ENCODE measurements at regions not wholly inside any gene's neighbourhood (a gene's known extent, or its start where the extent isn't known, plus 50 kb on each side); places are given as distances from the start of the nearest gene placed in this dataset.
A peak's percentile ranks its signal among the peaks of the same experiment; 100 is the strongest.
"Not testable (repeated sequence)": the region's sequence is repeated elsewhere in the genome, so short reads cannot be mapped to it uniquely, and the experiment has no call there.

DNA sequence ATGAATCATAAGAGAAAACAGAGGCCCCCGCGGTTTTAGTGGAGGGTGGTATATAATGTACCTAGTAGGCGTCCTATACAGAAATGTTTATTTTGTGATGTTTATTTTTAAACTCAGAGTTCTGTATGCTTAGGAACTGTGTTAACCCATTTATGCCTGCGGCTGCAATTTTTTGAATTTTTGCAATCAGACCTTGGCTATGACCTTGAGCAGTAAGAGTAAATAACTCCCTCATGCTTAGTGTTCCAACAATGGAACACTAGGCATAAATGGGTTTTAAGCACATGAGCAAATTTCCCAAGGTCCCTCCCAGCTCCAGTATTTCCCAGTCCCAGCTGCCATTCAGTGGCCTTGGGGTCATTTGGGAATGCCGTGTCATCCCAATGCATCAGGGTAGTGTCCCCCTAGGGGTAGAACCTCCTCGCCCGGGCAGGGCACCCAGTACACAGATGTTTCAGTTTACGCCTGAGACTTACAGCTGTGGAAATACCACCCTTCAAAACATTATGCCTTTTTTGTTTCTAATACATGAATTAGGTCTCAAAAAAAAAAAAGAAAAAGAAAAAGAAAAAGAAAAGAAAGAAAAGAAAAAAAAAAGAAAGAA, 605.8 kb upstream of the CDH11 start:
- DNase-seq (ENCODE audit: low spot score), result no peak

- no peak for DNase-seq (ENCODE audit: low spot score)
Measured at GRCh38 chr16:65725156-65725845, 603.4 kb upstream of the CDH11 start.

DNA sequence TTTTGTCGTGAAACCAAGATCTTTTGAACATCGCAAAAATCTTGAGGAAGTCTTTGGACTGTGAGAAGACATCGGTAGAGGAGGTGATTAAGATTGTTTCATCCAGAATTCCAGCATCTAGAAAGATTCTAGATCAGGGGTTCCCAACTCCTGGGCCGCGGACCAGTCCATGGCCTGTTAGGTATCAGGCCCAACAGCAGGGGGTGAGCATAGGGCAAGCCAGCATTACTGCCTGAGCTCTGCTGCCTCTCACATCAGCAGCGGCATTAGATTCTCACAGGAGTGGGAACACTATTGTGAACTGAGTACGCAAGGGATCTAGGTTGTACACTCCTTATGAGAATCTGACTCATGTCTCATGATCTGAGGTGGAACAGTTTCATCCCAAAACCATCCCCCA, 600.6 kb upstream of the CDH11 start:
- DNase-seq (ENCODE audit: low spot score), result no peak

DNA sequence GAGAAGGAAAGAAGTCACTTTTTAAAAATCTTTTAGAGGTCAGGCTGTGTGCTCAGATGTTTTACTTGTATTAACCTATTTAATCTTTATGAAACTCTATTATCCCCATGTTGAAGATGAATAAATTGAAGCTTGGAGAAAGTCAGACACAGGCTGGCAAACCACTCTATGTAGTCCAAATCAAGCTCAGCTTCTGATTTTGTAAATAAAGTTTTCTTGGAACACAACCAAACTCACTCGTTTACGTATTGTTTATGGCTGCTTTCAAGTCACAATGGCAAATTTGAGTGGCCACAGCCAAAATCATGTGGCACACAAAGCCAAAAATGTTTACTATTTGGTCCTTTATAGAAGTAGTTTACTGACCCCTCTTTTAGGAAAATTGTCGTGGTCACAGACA, 596.0 kb upstream of the CDH11 start:
- no peak for DNase-seq (ENCODE audit: low spot score)

DNA sequence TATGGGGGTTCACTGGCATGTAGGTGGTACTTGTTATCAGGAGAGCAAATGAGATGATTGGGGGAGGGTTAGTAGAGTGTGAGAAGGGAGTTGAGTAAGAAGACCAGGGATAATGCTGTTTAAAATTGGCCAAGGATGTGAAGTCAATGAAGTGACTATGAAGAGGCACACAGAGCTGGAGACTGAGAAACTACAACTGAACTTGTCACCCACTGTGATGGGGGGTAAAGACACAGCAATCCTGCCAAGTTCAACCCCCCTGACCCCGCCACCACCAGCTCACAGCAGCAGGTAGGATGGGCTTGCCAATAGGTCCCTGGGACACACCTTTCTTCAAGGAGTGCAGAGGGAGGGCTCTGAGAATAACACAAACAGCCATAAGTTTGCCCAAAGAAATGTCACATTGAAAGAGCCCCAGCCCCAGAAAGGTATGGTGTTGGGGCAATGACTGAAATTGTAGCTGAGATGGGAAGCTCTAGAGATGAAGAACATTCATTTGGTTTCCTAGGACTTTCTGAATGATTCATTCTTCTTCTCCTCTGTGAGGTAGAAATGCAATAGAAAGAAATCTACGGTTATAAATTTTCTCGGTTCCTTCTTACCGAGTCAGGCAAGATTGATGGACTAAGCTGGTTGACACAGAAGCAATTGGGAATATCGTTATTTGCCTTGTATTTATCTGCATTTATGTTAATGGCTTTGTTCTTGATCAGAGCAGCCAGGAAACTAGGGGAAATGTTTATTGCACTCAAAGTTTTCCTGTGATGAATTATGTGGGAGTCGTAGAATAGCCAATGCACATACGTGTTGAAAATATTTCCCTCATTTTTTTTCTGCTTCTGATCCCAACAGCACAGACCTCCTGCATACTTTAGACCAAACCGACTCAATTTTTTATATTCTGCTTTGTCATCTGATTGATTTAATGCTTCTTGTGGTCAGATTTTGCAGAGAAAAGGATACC, 595.2 kb upstream of the CDH11 start:
- DNase-seq (ENCODE audit: low spot score), result no peak

- DNase-seq (ENCODE audit: low spot score), result peak; percentile 19
Measured at GRCh38 chr16:65713181-65713808, 591.4 kb upstream of the CDH11 start.

DNA sequence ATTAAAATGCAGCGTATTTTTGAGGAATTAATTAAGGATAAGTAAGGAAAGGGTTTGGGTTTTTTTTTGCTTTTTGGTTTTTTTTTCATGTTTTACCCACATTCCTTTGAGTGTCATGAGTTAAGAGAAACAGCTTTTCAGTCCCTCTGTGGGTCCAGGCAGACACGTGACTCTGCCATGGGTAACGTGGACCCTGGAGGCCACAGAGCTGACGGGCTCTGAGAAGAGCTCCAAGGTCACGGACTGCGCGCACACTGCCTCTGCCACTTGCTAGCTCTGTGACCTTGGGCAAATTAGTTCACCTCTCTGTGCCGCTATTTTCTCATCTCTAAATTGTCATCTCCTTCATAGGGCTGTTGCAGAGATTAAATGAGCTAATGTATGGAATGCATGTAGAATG, 588.2 kb upstream of the CDH11 start:
- DNase-seq (ENCODE audit: low spot score), result no peak

- DNase-seq (ENCODE audit: low spot score), result peak; percentile 39
Measured at GRCh38 chr16:65704866-65705265, 583.0 kb upstream of the CDH11 start.

- no peak for DNase-seq (ENCODE audit: low spot score)
Measured at GRCh38 chr16:65702707-65703402, 581.0 kb upstream of the CDH11 start.

DNA sequence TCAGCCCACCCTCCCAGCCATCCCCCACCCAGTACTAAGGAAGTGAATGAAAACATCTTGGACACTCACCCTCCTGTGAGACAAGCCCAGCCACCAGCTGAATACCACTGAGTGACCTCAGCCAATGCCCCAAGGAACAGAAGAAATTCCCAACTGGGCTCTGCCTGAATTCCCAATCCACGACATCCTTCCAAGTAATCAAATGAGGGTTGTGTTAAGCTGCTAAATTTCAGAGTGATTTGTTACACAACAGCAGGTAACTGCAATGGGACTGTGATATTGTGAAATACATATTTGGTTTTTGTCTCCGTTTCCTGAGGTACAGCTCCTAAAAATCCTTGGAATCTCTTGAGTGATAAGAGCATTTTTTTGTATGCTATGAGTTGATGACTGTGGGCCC, 578.7 kb upstream of the CDH11 start:
- DNase-seq (ENCODE audit: low spot score), result no peak

- DNase-seq (ENCODE audit: low spot score), result no peak
Measured at GRCh38 chr16:65698791-65699321, 577.0 kb upstream of the CDH11 start.

DNA sequence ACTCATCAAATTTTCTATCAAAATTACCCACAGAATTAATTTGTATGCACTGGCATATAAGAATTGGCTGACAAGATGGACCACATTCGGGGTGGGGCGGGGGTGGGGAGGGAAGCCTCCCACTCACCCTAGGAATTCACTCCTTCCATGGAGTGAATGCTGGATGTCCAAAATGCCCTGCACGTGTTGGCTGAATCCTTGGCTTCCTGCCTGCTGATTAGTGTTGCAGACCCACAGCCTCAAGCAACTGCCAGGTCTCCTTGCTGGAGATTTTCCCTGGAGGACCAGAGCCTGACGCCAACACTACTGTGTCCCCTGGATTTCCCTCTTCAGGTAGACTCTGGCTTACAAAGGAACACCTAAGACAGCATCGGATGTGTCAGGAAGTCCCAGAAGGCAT, 575.7 kb upstream of the CDH11 start:
- DNase-seq (ENCODE audit: low spot score), result no peak

- no peak for DNase-seq (ENCODE audit: low spot score)
Measured at GRCh38 chr16:65697065-65697464, 575.2 kb upstream of the CDH11 start.

- not testable (repeated sequence) for DNase-seq (ENCODE audit: low spot score)
Measured at GRCh38 chr16:65691846-65692245, 570.0 kb upstream of the CDH11 start.

DNA sequence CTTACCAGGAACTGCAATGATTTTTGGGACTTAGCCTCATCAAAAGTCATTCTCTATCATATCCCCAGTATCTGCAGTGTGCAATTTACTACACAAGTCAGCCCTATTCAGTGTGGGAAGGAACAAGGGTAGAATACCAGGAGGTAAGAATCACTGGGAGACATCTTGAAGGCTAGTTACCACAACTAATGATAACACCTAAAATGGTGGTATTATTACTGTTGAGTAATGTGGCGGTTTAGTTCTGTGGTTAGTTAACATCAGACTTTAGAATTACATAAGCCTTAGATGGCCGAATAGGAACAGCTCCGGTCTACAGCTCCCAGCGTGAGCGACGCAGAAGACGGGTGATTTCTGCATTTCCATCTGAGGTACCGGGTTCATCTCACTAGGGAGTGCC, 567.9 kb upstream of the CDH11 start:
- no peak for DNase-seq (ENCODE audit: low spot score)

GRCh38 chr16:65688301-65688700, 566.4 kb upstream of the CDH11 start:
- DNase-seq (ENCODE audit: low spot score), result no peak

GRCh38 chr16:65684230-65684629, 562.4 kb upstream of the CDH11 start:
- DNase-seq (ENCODE audit: low spot score), result no peak

- DNase-seq (ENCODE audit: low spot score), result no peak
Measured at GRCh38 chr16:65681406-65681805, 559.5 kb upstream of the CDH11 start.

GRCh38 chr16:65679785-65680184, 557.9 kb upstream of the CDH11 start:
- DNase-seq (ENCODE audit: low spot score), result no peak

DNA sequence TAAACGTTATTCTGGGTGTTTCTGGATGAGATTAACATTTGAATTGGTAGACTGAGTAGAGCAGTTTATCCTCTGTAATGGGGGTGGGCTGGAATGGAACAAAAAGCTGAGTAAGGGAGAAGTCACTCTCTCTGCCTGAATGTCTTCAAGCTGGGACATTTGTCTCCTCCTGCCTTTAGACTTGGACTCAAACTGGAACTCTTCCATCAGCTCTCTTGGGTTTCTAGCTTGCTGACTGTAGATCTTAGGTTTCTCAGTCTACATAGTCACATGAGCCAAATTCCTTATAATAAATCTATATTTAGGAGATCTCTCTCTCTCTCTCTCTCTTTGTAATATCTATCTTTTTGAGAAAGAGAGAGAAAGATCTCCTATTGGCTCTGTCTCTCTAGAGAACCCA, 553.3 kb upstream of the CDH11 start:
- no peak for DNase-seq (ENCODE audit: low spot score)

- no peak for DNase-seq (ENCODE audit: low spot score)
Measured at GRCh38 chr16:65672960-65673359, 551.1 kb upstream of the CDH11 start.

GRCh38 chr16:65671071-65671470, 549.2 kb upstream of the CDH11 start:
- no peak for DNase-seq (ENCODE audit: low spot score)
